D341Med (cell line): ENCODE measurements at regions not wholly inside any gene's neighbourhood (a gene's known extent, or its start where the extent isn't known, plus 50 kb on each side); places are given as distances from the start of the nearest gene placed in this dataset.
"Not testable (repeated sequence)": the region's sequence is repeated elsewhere in the genome, so short reads cannot be mapped to it uniquely, and the experiment has no call there.

Source experiments
- DNase-seq: peaks from one replicate; pipeline ENCODE4 v3.0.0; 2012; ENCODE audit warnings: low spot score

- no peak for DNase-seq
Observed at GRCh38 chr2:116922414-116922813, 892.1 kb upstream of the DDX18 start.

GRCh38 chr2:116924509-116924908 lies 890.0 kb upstream of the DDX18 start:
- no peak for DNase-seq

GRCh38 chr2:116935097-116935814 lies 879.2 kb upstream of the DDX18 start:
- DNase-seq, result no peak

- no peak for DNase-seq
Observed at GRCh38 chr2:116948258-116948657, 866.2 kb upstream of the DDX18 start.

- no peak for DNase-seq
Observed at GRCh38 chr2:116949249-116949648, 865.2 kb upstream of the DDX18 start.

GRCh38 chr2:116952254-116952653 lies 862.2 kb upstream of the DDX18 start:
- peak; percentile 33 for DNase-seq

GRCh38 chr2:116955646-116956045 lies 858.8 kb upstream of the DDX18 start:
- no peak for DNase-seq

GRCh38 chr2:116975608-116976007 lies 838.9 kb upstream of the DDX18 start:
- DNase-seq, result no peak

- DNase-seq, result no peak
Observed at GRCh38 chr2:116979916-116980764, 834.4 kb upstream of the DDX18 start.

GRCh38 chr2:116987447-116987846 lies 827.0 kb upstream of the DDX18 start:
- DNase-seq, result no peak

GRCh38 chr2:116988303-116988702 lies 826.2 kb upstream of the DDX18 start:
- DNase-seq, result no peak

GRCh38 chr2:117019357-117019756 lies 795.1 kb upstream of the DDX18 start:
- no peak for DNase-seq

GRCh38 chr2:117027646-117028045 lies 786.8 kb upstream of the DDX18 start:
- DNase-seq, result no peak

- not testable (repeated sequence) for DNase-seq
Observed at GRCh38 chr2:117028708-117029107, 785.8 kb upstream of the DDX18 start.

GRCh38 chr2:117055499-117056375 lies 758.8 kb upstream of the DDX18 start:
- DNase-seq, result no peak

GRCh38 chr2:117056376-117056748 lies 758.1 kb upstream of the DDX18 start:
- DNase-seq, result no peak

GRCh38 chr2:117057016-117057415 lies 757.5 kb upstream of the DDX18 start:
- DNase-seq, result no peak

GRCh38 chr2:117058366-117058765 lies 756.1 kb upstream of the DDX18 start:
- DNase-seq, result no peak

- no peak for DNase-seq
Observed at GRCh38 chr2:117064021-117064420, 750.5 kb upstream of the DDX18 start.

- no peak for DNase-seq
Observed at GRCh38 chr2:117065912-117066311, 748.6 kb upstream of the DDX18 start.

GRCh38 chr2:117067900-117068299 lies 746.6 kb upstream of the DDX18 start:
- DNase-seq, result no peak

GRCh38 chr2:117068371-117068770 lies 746.1 kb upstream of the DDX18 start:
- no peak for DNase-seq
